H1 (cell line): ENCODE measurements at regions not wholly inside any gene's neighbourhood (a gene's known extent, or its start where the extent isn't known, plus 50 kb on each side); places are given as distances from the start of the nearest gene placed in this dataset.

Source experiments
- CTCF ChIA-PET: fragments of 300-600 bp; sonication (Branson Sonifier 250); formaldehyde crosslinking; loops from one replicate; lab custom pipeline; 2021; ENCODE audit not compliant: partially characterized antibody; lab: Charles Lee
- POLR2A ChIA-PET: fragments of 300-600 bp; sonication (Branson Sonifier 250); formaldehyde crosslinking; loops from one replicate; lab custom pipeline; 2021; ENCODE audit warnings: inconsistent platforms; ENCODE audit not compliant: partially characterized antibody; lab: Charles Lee
- DNase-seq, 2 experiments: peaks; one replicate each; pipeline versions ENCODE4 v3.0.0 to v3.0.0-alpha.2; 2010 to 2022; ENCODE audit warnings: low spot score in 2 of 2, low read depth in 1 of 2, mixed read lengths in 1 of 2
- FAIRE-seq: peaks from 2 replicates; lab custom pipeline; 2011; peaks lifted over from hg19 to GRCh38; lab: Jason Lieb, UNC
- H2AFZ ChIP-seq: 2 replicates; pipeline ENCODE4 v1.8.1; 2012; ENCODE audit warnings: low read length, inconsistent platforms
- H2AK5ac ChIP-seq: 2 replicates; pipeline ENCODE4 v1.6.1; 2013; ENCODE audit warnings: low read depth, low read length
- H2BK120ac ChIP-seq: replicated peaks from 2 replicates; pipeline ENCODE3; 2013; ENCODE audit warnings: low read depth, low read length, inconsistent platforms
- H2BK12ac ChIP-seq: 2 replicates; pipeline ENCODE4 v1.6.1; 2013; ENCODE audit warnings: low read depth, low read length
- H2BK15ac ChIP-seq: 2 replicates; pipeline ENCODE4 v1.6.1; 2013; ENCODE audit warnings: low read length
- H2BK20ac ChIP-seq: 2 replicates; pipeline ENCODE4 v1.6.1; 2013; ENCODE audit warnings: low read length
- H2BK5ac ChIP-seq: 2 replicates; pipeline ENCODE4 v1.6.1; 2013; ENCODE audit warnings: low read depth, low read length
- H3K14ac ChIP-seq: 2 replicates; pipeline ENCODE4 v1.6.1; 2013; ENCODE audit warnings: inconsistent platforms; ENCODE audit not compliant: insufficient read length
- H3K18ac ChIP-seq: 2 replicates; pipeline ENCODE4 v1.6.1; 2013; ENCODE audit warnings: low read length; ENCODE audit errors: extremely low read depth
- H3K23ac ChIP-seq: 2 replicates; pipeline ENCODE4 v1.6.1; 2013; ENCODE audit warnings: inconsistent platforms; ENCODE audit not compliant: insufficient read length
- H3K23me2 ChIP-seq: 2 replicates; pipeline ENCODE4 v1.6.1; 2013; ENCODE audit warnings: low read depth, low read length
- H3K27ac ChIP-seq: 2 replicates; pipeline ENCODE4 v1.6.1; 2011; ENCODE audit warnings: low read depth, low read length, inconsistent platforms
- H3K27me3 ChIP-seq, 4 experiments: replicated peaks in 1 of 4; 1 replicate in 1 of 4; 2 replicates in 3 of 4; pipeline versions ENCODE4 v1.6.1 to v1.8.1; 2011 to 2013; ENCODE audit warnings: low read length in 3 of 4, mild to moderate bottlenecking in 3 of 4, inconsistent platforms in 2 of 4, mixed read lengths in 2 of 4, moderate library complexity in 1 of 4; ENCODE audit not compliant: control insufficient read depth in 3 of 4, insufficient read depth in 3 of 4; ENCODE audit errors: extremely low read depth in 1 of 4
- H3K36me3 ChIP-seq, 4 experiments: 2 replicates each; pipeline versions ENCODE4 v1.6.1 to v1.8.1; 2011 to 2013; ENCODE audit warnings: mild to moderate bottlenecking in 4 of 4, low read length in 3 of 4, moderate library complexity in 2 of 4, control low read depth in 1 of 4, inconsistent platforms in 1 of 4; ENCODE audit not compliant: insufficient read depth in 4 of 4, control insufficient read depth in 2 of 4
- H3K4ac ChIP-seq: replicated peaks from 2 replicates; pipeline ENCODE3; 2013; ENCODE audit warnings: low read length, low read depth, mixed read lengths, inconsistent platforms; ENCODE audit not compliant: insufficient read length
- H3K4me1 ChIP-seq, 4 experiments: replicated peaks in 1 of 4; 1 replicate in 1 of 4; 2 replicates in 3 of 4; pipeline versions ENCODE4 v1.6.1 to v1.8.1; 2011 to 2013; ENCODE audit warnings: low read length in 3 of 4, inconsistent platforms in 2 of 4, mixed read lengths in 1 of 4; ENCODE audit not compliant: insufficient read depth in 4 of 4, control insufficient read depth in 3 of 4
- H3K4me2 ChIP-seq, 2 experiments: 2 replicates each; pipeline versions ENCODE4 v1.6.1 to v1.8.1; 2011 to 2013; ENCODE audit warnings: low read depth in 2 of 2, low read length in 2 of 2, control low read depth in 1 of 2, inconsistent platforms in 1 of 2, mild to moderate bottlenecking in 1 of 2; ENCODE audit not compliant: insufficient read depth in 1 of 2
- H3K4me3 ChIP-seq, 4 experiments: fragments of 200-600, 300-600 bp in 1 of 4; sonication (generic), shearing (Covaris generic), sonication (Bioruptor Twin) in 1 of 4; 2 replicates each; pipeline versions ENCODE4 v1.5.1 to v1.8.1; 2011 to 2016; ENCODE audit warnings: low read length in 4 of 4, low read depth in 3 of 4, control low read depth in 2 of 4, inconsistent platforms in 2 of 4, mild to moderate bottlenecking in 2 of 4, mixed read lengths in 1 of 4, moderate library complexity in 1 of 4; ENCODE audit not compliant: insufficient read depth in 2 of 4; ENCODE audit errors: extremely low read depth in 1 of 4
- H3K56ac ChIP-seq: replicated peaks from 2 replicates; pipeline ENCODE3; 2013; ENCODE audit warnings: low read depth, mild to moderate bottlenecking, mixed read lengths, low read length, inconsistent platforms; ENCODE audit not compliant: insufficient read length
- H3K79me1 ChIP-seq: 2 replicates; pipeline ENCODE4 v1.6.1; 2013; ENCODE audit warnings: low read depth, low read length, control low read depth
- H3K79me2 ChIP-seq, 2 experiments: 2 replicates each; pipeline versions ENCODE4 v1.6.1 to v1.8.1; 2012 to 2013; ENCODE audit warnings: low read length in 2 of 2, mild to moderate bottlenecking in 2 of 2, inconsistent platforms in 1 of 2; ENCODE audit not compliant: insufficient read depth in 2 of 2, control insufficient read depth in 1 of 2
- H3K9ac ChIP-seq, 4 experiments: replicated peaks in 1 of 4; 1 replicate in 1 of 4; 2 replicates in 3 of 4; pipeline versions ENCODE4 v1.6.1 to v1.8.1; 2011 to 2013; ENCODE audit warnings: low read depth in 3 of 4, low read length in 3 of 4, control low read depth in 2 of 4, mild to moderate bottlenecking in 2 of 4, moderate library complexity in 2 of 4, inconsistent platforms in 1 of 4; ENCODE audit errors: extremely low read depth in 1 of 4
- H3K9me3 ChIP-seq, 2 experiments: 2 replicates each; pipeline versions ENCODE4 v1.6.1 to v1.8.1; 2012 to 2013; ENCODE audit warnings: mild to moderate bottlenecking in 2 of 2, moderate library complexity in 2 of 2, control low read depth in 1 of 2, inconsistent platforms in 1 of 2, low read depth in 1 of 2, low read length in 1 of 2, mixed read lengths in 1 of 2; ENCODE audit not compliant: insufficient read depth in 2 of 2
- H4K20me1 ChIP-seq, 2 experiments: replicated peaks in 1 of 2; 2 replicates each; pipeline versions ENCODE3 to v1.8.1; 2011 to 2013; ENCODE audit warnings: inconsistent platforms in 2 of 2, low read length in 2 of 2, mild to moderate bottlenecking in 1 of 2; ENCODE audit not compliant: insufficient read depth in 2 of 2, control insufficient read depth in 1 of 2
- H4K5ac ChIP-seq: 2 replicates; pipeline ENCODE4 v1.6.1; 2013; ENCODE audit warnings: low read length, low read depth, mixed read lengths, inconsistent platforms; ENCODE audit not compliant: insufficient read length
- H4K8ac ChIP-seq: 2 replicates; pipeline ENCODE4 v1.8.0; 2013; ENCODE audit warnings: mild to moderate bottlenecking, moderate library complexity, low read length, inconsistent platforms; ENCODE audit not compliant: insufficient read depth; ENCODE audit errors: extremely low read depth
- H4K91ac ChIP-seq: replicated peaks from 2 replicates; pipeline ENCODE3; 2013; ENCODE audit warnings: low read length, mixed read lengths, inconsistent platforms; ENCODE audit not compliant: insufficient read length
- EGR1 ChIP-seq: IDR thresholded peaks from 2 replicates; pipeline ENCODE4 v1.6.1; 2011; ENCODE audit warnings: low read depth, low read length, borderline replicate concordance
- JUND ChIP-seq: IDR thresholded peaks from 2 replicates; pipeline ENCODE4 v1.6.1; 2011; ENCODE audit warnings: mild to moderate bottlenecking, improper control_type of control experiment, low read length
- POLR2A ChIP-seq, 2 experiments: IDR thresholded peaks; 1 replicate in 1 of 2; 2 replicates in 1 of 2; pipeline ENCODE4 v1.6.1; 2011; ENCODE audit warnings: low read depth in 2 of 2, low read length in 2 of 2, mild to moderate bottlenecking in 2 of 2; ENCODE audit errors: control extremely low read depth in 1 of 2
- RBBP5 ChIP-seq: IDR thresholded peaks from 2 replicates; pipeline ENCODE4 v1.7.1; 2012; ENCODE audit warnings: low read depth, mild to moderate bottlenecking, inconsistent platforms, low read length, moderate library complexity, borderline replicate concordance
- RNF2 ChIP-seq: fragments of 200-900, 300-1000 bp; sonication (generic); IDR thresholded peaks from 2 replicates; pipeline ENCODE4 v1.7.1; 2016; ENCODE audit warnings: borderline replicate concordance, low read depth, mild to moderate bottlenecking, antibody characterized with exemption, low read length; ENCODE audit not compliant: poor library complexity, severe bottlenecking; ENCODE audit errors: missing control alignments
- RXRA ChIP-seq: IDR thresholded peaks from 2 replicates; pipeline ENCODE4 v1.6.1; 2011; ENCODE audit warnings: low read depth, mild to moderate bottlenecking, low read length, moderate library complexity; ENCODE audit not compliant: insufficient read depth
- SP1 ChIP-seq: IDR thresholded peaks from 2 replicates; pipeline ENCODE4 v1.6.1; 2011; ENCODE audit warnings: low read depth, low read length
- SP2 ChIP-seq: IDR thresholded peaks from 2 replicates; pipeline ENCODE4 v1.6.1; 2012; ENCODE audit warnings: mild to moderate bottlenecking, low read length, inconsistent platforms
- SRF ChIP-seq: IDR thresholded peaks from 2 replicates; pipeline ENCODE4 v1.6.1; 2011; ENCODE audit warnings: mild to moderate bottlenecking, low read depth, low read length, moderate library complexity
- TCF12 ChIP-seq: IDR thresholded peaks from 2 replicates; pipeline ENCODE4 v1.6.1; 2011; ENCODE audit warnings: low read depth, mild to moderate bottlenecking, low read length
- WGBS, 2 experiments: shearing (Covaris generic) in 1 of 2; methylation state at CpG; one replicate each; pipeline versions ENCODE4 v1.1.6 to v1.1.7; 2013 to 2015; ENCODE audit warnings: low lambda C conversion rate in 2 of 2, mixed read lengths in 2 of 2, inconsistent platforms in 1 of 2, low coverage in 1 of 2, missing lambda C conversion rate in 1 of 2; ENCODE audit not compliant: insufficient replicate concordance in 2 of 2, insufficient coverage in 1 of 2, insufficient read length in 1 of 2; ENCODE audit errors: extremely low coverage in 1 of 2, missing lambda C conversion rate in 1 of 2; 5-methylcytosine and 5-hydroxymethylcytosine counted together

GRCh38 chr13:72637561-72637960 lies 89.9 kb downstream of the MZT1 start:
- Histone ChIP-seq H3K4me1 (peaks cover 1 to 10% (median 5%) of the 10 kb centered on the region in 4 experiments; a peak in 4 of 7 replicates), H3K9ac (no peak overlapping the region), H3K4me3 (peak overlapping the region in 1 of 4 experiments; percentile 3; a peak in 1 of 8 replicates), H2BK20ac (no peak overlapping the region), H3K56ac (no peak overlapping the region), H2BK15ac (no peak overlapping the region), H2AK5ac (no peak overlapping the region), H3K79me1 (no peaks in the 10 kb centered on the region)
- no peak for TF ChIP-seq SP1
- no peak for TF ChIP-seq RXRA
- no peak for TF ChIP-seq RNF2
- TF ChIP-seq SRF: no peak
- TF ChIP-seq SP2: no peak
- TF ChIP-seq POLR2A (IDR thresholded peaks at IDR 0.05; ENCODE audit: control extremely low read depth in 1 of 2, low read depth in 2 of 2, low read length in 2 of 2): no peak
- no peak for TF ChIP-seq JUND
- TF ChIP-seq EGR1: no peak
- TF ChIP-seq RBBP5: no peak
- TF ChIP-seq TCF12: no peak
- TF ChIP-seq, all 59 proteins: peak for 0
- H3K18ac ChIP-seq: no peak overlapping the region; the same call in 1 of the 2 replicates
- no peak overlapping the region for H3K27ac ChIP-seq
- H3K27me3 ChIP-seq: no peaks in the 10 kb centered on the region
- peak overlapping the region in 1 of 2 experiments; percentile 36; a peak in 2 of 4 replicates for H3K4me2 ChIP-seq
- H3K23me2 ChIP-seq: no peaks in the 10 kb centered on the region
- no peaks in the 10 kb centered on the region for H3K79me2 ChIP-seq
- H4K8ac ChIP-seq: no peak overlapping the region
- WGBS, 2 experiments: 51% methylated on average over 4 of the region's 4 CpGs; no CpG with 5 or more reads in 1 of the 2 experiments
- H2BK5ac ChIP-seq: no peak overlapping the region
- H4K91ac ChIP-seq: no peak overlapping the region
- no peak overlapping the region for H3K4ac ChIP-seq
- FAIRE-seq (no peak), DNase-seq (no peak)
- no peak overlapping the region for H3K23ac ChIP-seq
- H3K14ac ChIP-seq: no peak overlapping the region
- H4K20me1 ChIP-seq: no peaks in the 10 kb centered on the region
- no peaks in the 10 kb centered on the region for H3K36me3 ChIP-seq
- no peak overlapping the region for H2BK120ac ChIP-seq
- ChIA-PET CTCF (interaction anchor here (0.6 to 3.3 kb wide), 4 partner anchors 9 to 623 kb away, joined by 3 to 16 read pairs (median 6); no protein-coding TSS in a partner anchor), POLR2A (no interaction called here)
- H2AFZ ChIP-seq: no peak overlapping the region
- no peaks in the 10 kb centered on the region for H3K9me3 ChIP-seq
- H2BK12ac ChIP-seq: peak overlapping the region; percentile 32
- H4K5ac ChIP-seq: no peak overlapping the region
